H1 (cell line): ENCODE measurements at regions not wholly inside any gene's neighbourhood (a gene's known extent, or its start where the extent isn't known, plus 50 kb on each side); places are given as distances from the start of the nearest gene placed in this dataset.

ENCODE experiments used
- CTCF ChIA-PET: fragments of 300-600 bp; sonication (Branson Sonifier 250); formaldehyde crosslinking; loops from one replicate; lab custom pipeline; 2021; ENCODE audit not compliant: partially characterized antibody; lab: Charles Lee
- POLR2A ChIA-PET: fragments of 300-600 bp; sonication (Branson Sonifier 250); formaldehyde crosslinking; loops from one replicate; lab custom pipeline; 2021; ENCODE audit warnings: inconsistent platforms; ENCODE audit not compliant: partially characterized antibody; lab: Charles Lee
- DNase-seq, 2 experiments: peaks; one replicate each; pipeline versions ENCODE4 v3.0.0 to v3.0.0-alpha.2; 2010 to 2022; ENCODE audit warnings: low spot score in 2 of 2, low read depth in 1 of 2, mixed read lengths in 1 of 2
- FAIRE-seq: peaks from 2 replicates; lab custom pipeline; 2011; peaks lifted over from hg19 to GRCh38; lab: Jason Lieb, UNC
- H2AFZ ChIP-seq: 2 replicates; pipeline ENCODE4 v1.8.1; 2012; ENCODE audit warnings: low read length, inconsistent platforms
- H2AK5ac ChIP-seq: 2 replicates; pipeline ENCODE4 v1.6.1; 2013; ENCODE audit warnings: low read depth, low read length
- H2BK120ac ChIP-seq: replicated peaks from 2 replicates; pipeline ENCODE3; 2013; ENCODE audit warnings: low read depth, low read length, inconsistent platforms
- H2BK12ac ChIP-seq: 2 replicates; pipeline ENCODE4 v1.6.1; 2013; ENCODE audit warnings: low read depth, low read length
- H2BK15ac ChIP-seq: 2 replicates; pipeline ENCODE4 v1.6.1; 2013; ENCODE audit warnings: low read length
- H2BK20ac ChIP-seq: 2 replicates; pipeline ENCODE4 v1.6.1; 2013; ENCODE audit warnings: low read length
- H2BK5ac ChIP-seq: 2 replicates; pipeline ENCODE4 v1.6.1; 2013; ENCODE audit warnings: low read depth, low read length
- H3K14ac ChIP-seq: 2 replicates; pipeline ENCODE4 v1.6.1; 2013; ENCODE audit warnings: inconsistent platforms; ENCODE audit not compliant: insufficient read length
- H3K18ac ChIP-seq: 2 replicates; pipeline ENCODE4 v1.6.1; 2013; ENCODE audit warnings: low read length; ENCODE audit errors: extremely low read depth
- H3K23ac ChIP-seq: 2 replicates; pipeline ENCODE4 v1.6.1; 2013; ENCODE audit warnings: inconsistent platforms; ENCODE audit not compliant: insufficient read length
- H3K23me2 ChIP-seq: 2 replicates; pipeline ENCODE4 v1.6.1; 2013; ENCODE audit warnings: low read depth, low read length
- H3K27ac ChIP-seq: 2 replicates; pipeline ENCODE4 v1.6.1; 2011; ENCODE audit warnings: low read depth, low read length, inconsistent platforms
- H3K27me3 ChIP-seq, 4 experiments: replicated peaks in 1 of 4; 1 replicate in 1 of 4; 2 replicates in 3 of 4; pipeline versions ENCODE4 v1.6.1 to v1.8.1; 2011 to 2013; ENCODE audit warnings: low read length in 3 of 4, mild to moderate bottlenecking in 3 of 4, inconsistent platforms in 2 of 4, mixed read lengths in 2 of 4, moderate library complexity in 1 of 4; ENCODE audit not compliant: control insufficient read depth in 3 of 4, insufficient read depth in 3 of 4; ENCODE audit errors: extremely low read depth in 1 of 4
- H3K36me3 ChIP-seq, 4 experiments: 2 replicates each; pipeline versions ENCODE4 v1.6.1 to v1.8.1; 2011 to 2013; ENCODE audit warnings: mild to moderate bottlenecking in 4 of 4, low read length in 3 of 4, moderate library complexity in 2 of 4, control low read depth in 1 of 4, inconsistent platforms in 1 of 4; ENCODE audit not compliant: insufficient read depth in 4 of 4, control insufficient read depth in 2 of 4
- H3K4ac ChIP-seq: replicated peaks from 2 replicates; pipeline ENCODE3; 2013; ENCODE audit warnings: low read length, low read depth, mixed read lengths, inconsistent platforms; ENCODE audit not compliant: insufficient read length
- H3K4me1 ChIP-seq, 4 experiments: replicated peaks in 1 of 4; 1 replicate in 1 of 4; 2 replicates in 3 of 4; pipeline versions ENCODE4 v1.6.1 to v1.8.1; 2011 to 2013; ENCODE audit warnings: low read length in 3 of 4, inconsistent platforms in 2 of 4, mixed read lengths in 1 of 4; ENCODE audit not compliant: insufficient read depth in 4 of 4, control insufficient read depth in 3 of 4
- H3K4me2 ChIP-seq, 2 experiments: 2 replicates each; pipeline versions ENCODE4 v1.6.1 to v1.8.1; 2011 to 2013; ENCODE audit warnings: low read depth in 2 of 2, low read length in 2 of 2, control low read depth in 1 of 2, inconsistent platforms in 1 of 2, mild to moderate bottlenecking in 1 of 2; ENCODE audit not compliant: insufficient read depth in 1 of 2
- H3K4me3 ChIP-seq, 4 experiments: fragments of 200-600, 300-600 bp in 1 of 4; sonication (generic), shearing (Covaris generic), sonication (Bioruptor Twin) in 1 of 4; 2 replicates each; pipeline versions ENCODE4 v1.5.1 to v1.8.1; 2011 to 2016; ENCODE audit warnings: low read length in 4 of 4, low read depth in 3 of 4, control low read depth in 2 of 4, inconsistent platforms in 2 of 4, mild to moderate bottlenecking in 2 of 4, mixed read lengths in 1 of 4, moderate library complexity in 1 of 4; ENCODE audit not compliant: insufficient read depth in 2 of 4; ENCODE audit errors: extremely low read depth in 1 of 4
- H3K56ac ChIP-seq: replicated peaks from 2 replicates; pipeline ENCODE3; 2013; ENCODE audit warnings: low read depth, mild to moderate bottlenecking, mixed read lengths, low read length, inconsistent platforms; ENCODE audit not compliant: insufficient read length
- H3K79me1 ChIP-seq: 2 replicates; pipeline ENCODE4 v1.6.1; 2013; ENCODE audit warnings: low read depth, low read length, control low read depth
- H3K79me2 ChIP-seq, 2 experiments: 2 replicates each; pipeline versions ENCODE4 v1.6.1 to v1.8.1; 2012 to 2013; ENCODE audit warnings: low read length in 2 of 2, mild to moderate bottlenecking in 2 of 2, inconsistent platforms in 1 of 2; ENCODE audit not compliant: insufficient read depth in 2 of 2, control insufficient read depth in 1 of 2
- H3K9ac ChIP-seq, 4 experiments: replicated peaks in 1 of 4; 1 replicate in 1 of 4; 2 replicates in 3 of 4; pipeline versions ENCODE4 v1.6.1 to v1.8.1; 2011 to 2013; ENCODE audit warnings: low read depth in 3 of 4, low read length in 3 of 4, control low read depth in 2 of 4, mild to moderate bottlenecking in 2 of 4, moderate library complexity in 2 of 4, inconsistent platforms in 1 of 4; ENCODE audit errors: extremely low read depth in 1 of 4
- H3K9me3 ChIP-seq, 2 experiments: 2 replicates each; pipeline versions ENCODE4 v1.6.1 to v1.8.1; 2012 to 2013; ENCODE audit warnings: mild to moderate bottlenecking in 2 of 2, moderate library complexity in 2 of 2, control low read depth in 1 of 2, inconsistent platforms in 1 of 2, low read depth in 1 of 2, low read length in 1 of 2, mixed read lengths in 1 of 2; ENCODE audit not compliant: insufficient read depth in 2 of 2
- H4K20me1 ChIP-seq, 2 experiments: replicated peaks in 1 of 2; 2 replicates each; pipeline versions ENCODE3 to v1.8.1; 2011 to 2013; ENCODE audit warnings: inconsistent platforms in 2 of 2, low read length in 2 of 2, mild to moderate bottlenecking in 1 of 2; ENCODE audit not compliant: insufficient read depth in 2 of 2, control insufficient read depth in 1 of 2
- H4K5ac ChIP-seq: 2 replicates; pipeline ENCODE4 v1.6.1; 2013; ENCODE audit warnings: low read length, low read depth, mixed read lengths, inconsistent platforms; ENCODE audit not compliant: insufficient read length
- H4K8ac ChIP-seq: 2 replicates; pipeline ENCODE4 v1.8.0; 2013; ENCODE audit warnings: mild to moderate bottlenecking, moderate library complexity, low read length, inconsistent platforms; ENCODE audit not compliant: insufficient read depth; ENCODE audit errors: extremely low read depth
- H4K91ac ChIP-seq: replicated peaks from 2 replicates; pipeline ENCODE3; 2013; ENCODE audit warnings: low read length, mixed read lengths, inconsistent platforms; ENCODE audit not compliant: insufficient read length
- EGR1 ChIP-seq: IDR thresholded peaks from 2 replicates; pipeline ENCODE4 v1.6.1; 2011; ENCODE audit warnings: low read depth, low read length, borderline replicate concordance
- EZH2 ChIP-seq: fragments of 200-600 bp; sonication (generic); IDR thresholded peaks from 2 replicates; pipeline ENCODE4 v1.7.1; 2012; ENCODE audit warnings: low read depth, mild to moderate bottlenecking, moderate library complexity, low read length, inconsistent platforms; ENCODE audit not compliant: severe bottlenecking
- FOSL1 ChIP-seq: IDR thresholded peaks from 2 replicates; pipeline ENCODE4 v1.6.1; 2011; ENCODE audit warnings: mild to moderate bottlenecking, low read depth, low read length, moderate library complexity; ENCODE audit not compliant: insufficient read depth
- NRF1 ChIP-seq: IDR thresholded peaks from 2 replicates; pipeline ENCODE4 v1.6.1; 2011; ENCODE audit warnings: mild to moderate bottlenecking, low read depth, low read length, improper control_type of control experiment
- PHF8 ChIP-seq: fragments of 200-600 bp; sonication (generic); conservative IDR thresholded peaks from 2 replicates; pipeline ENCODE4 v1.7.1; 2012; ENCODE audit warnings: low read depth, mild to moderate bottlenecking, inconsistent platforms, low read length, moderate library complexity
- RFX5 ChIP-seq: IDR thresholded peaks from 2 replicates; pipeline ENCODE4 v1.6.1; 2011; ENCODE audit warnings: low read depth, low read length, improper control_type of control experiment, borderline replicate concordance
- RNF2 ChIP-seq: fragments of 200-900, 300-1000 bp; sonication (generic); IDR thresholded peaks from 2 replicates; pipeline ENCODE4 v1.7.1; 2016; ENCODE audit warnings: borderline replicate concordance, low read depth, mild to moderate bottlenecking, antibody characterized with exemption, low read length; ENCODE audit not compliant: poor library complexity, severe bottlenecking; ENCODE audit errors: missing control alignments
- SIRT6 ChIP-seq: IDR thresholded peaks from one replicate; pipeline ENCODE4 v1.7.1; 2012; ENCODE audit warnings: low read length, inconsistent platforms
- SP4 ChIP-seq: IDR thresholded peaks from 2 replicates; pipeline ENCODE4 v1.6.1; 2012; ENCODE audit warnings: low read length, inconsistent platforms
- SRF ChIP-seq: IDR thresholded peaks from 2 replicates; pipeline ENCODE4 v1.6.1; 2011; ENCODE audit warnings: mild to moderate bottlenecking, low read depth, low read length, moderate library complexity
- TAF7 ChIP-seq: optimal IDR thresholded peaks from 2 replicates; pipeline ENCODE3; 2011; ENCODE audit warnings: low read depth, mild to moderate bottlenecking, inconsistent platforms, low read length, moderate library complexity, borderline replicate concordance
- TCF12 ChIP-seq: IDR thresholded peaks from 2 replicates; pipeline ENCODE4 v1.6.1; 2011; ENCODE audit warnings: low read depth, mild to moderate bottlenecking, low read length
- WGBS, 2 experiments: shearing (Covaris generic) in 1 of 2; methylation state at CpG; one replicate each; pipeline versions ENCODE4 v1.1.6 to v1.1.7; 2013 to 2015; ENCODE audit warnings: low lambda C conversion rate in 2 of 2, mixed read lengths in 2 of 2, inconsistent platforms in 1 of 2, low coverage in 1 of 2, missing lambda C conversion rate in 1 of 2; ENCODE audit not compliant: insufficient replicate concordance in 2 of 2, insufficient coverage in 1 of 2, insufficient read length in 1 of 2; ENCODE audit errors: extremely low coverage in 1 of 2, missing lambda C conversion rate in 1 of 2; 5-methylcytosine and 5-hydroxymethylcytosine counted together
- TF ChIP-seq, protein P1 (sequence below): IDR thresholded peaks from 2 replicates; pipeline ENCODE4 v1.6.1; 2012; ENCODE audit warnings: inconsistent platforms
- TF ChIP-seq, protein P2 (sequence below): IDR thresholded peaks from 2 replicates; pipeline ENCODE4 v1.6.1; 2011; ENCODE audit warnings: low read depth, mild to moderate bottlenecking, low read length; ENCODE audit not compliant: insufficient read depth

- WGBS, 2 experiments, result 71% methylated on average over 1 of the region's 2 CpGs; no CpG with 5 or more reads in 1 of the 2 experiments
- FAIRE-seq, result no peak
- no peak overlapping the region for H2BK15ac ChIP-seq
- TF ChIP-seq TCF12, result no peak
- TF ChIP-seq EGR1, result no peak
- TF ChIP-seq FOSL1, result no peak
- TF ChIP-seq PHF8, result no peak
- no peak for TF ChIP-seq RNF2
- no peak for TF ChIP-seq SP4
- TF ChIP-seq EZH2, result no peak
- TF ChIP-seq NRF1, result no peak
- TF ChIP-seq, protein P1, sequence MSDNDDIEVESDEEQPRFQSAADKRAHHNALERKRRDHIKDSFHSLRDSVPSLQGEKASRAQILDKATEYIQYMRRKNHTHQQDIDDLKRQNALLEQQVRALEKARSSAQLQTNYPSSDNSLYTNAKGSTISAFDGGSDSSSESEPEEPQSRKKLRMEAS, result no peak
- TF ChIP-seq, protein P2, sequence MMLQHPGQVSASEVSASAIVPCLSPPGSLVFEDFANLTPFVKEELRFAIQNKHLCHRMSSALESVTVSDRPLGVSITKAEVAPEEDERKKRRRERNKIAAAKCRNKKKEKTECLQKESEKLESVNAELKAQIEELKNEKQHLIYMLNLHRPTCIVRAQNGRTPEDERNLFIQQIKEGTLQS, result no peak
- TF ChIP-seq RFX5, result no peak
- no peak for TF ChIP-seq TAF7
- no peak for TF ChIP-seq SIRT6
- no peak for TF ChIP-seq SRF
Observed at GRCh38 chrX:110514509-110514908, 155.9 kb downstream of the RTL9 start.

More at GRCh38 chrX:110514509-110514908, 155.9 kb downstream of the RTL9 start:
- no peak overlapping the region for H3K14ac ChIP-seq
- no peaks in the 10 kb centered on the region for H3K79me2 ChIP-seq
- no peaks in the 10 kb centered on the region for H3K23me2 ChIP-seq
- H3K9ac ChIP-seq, result no peak overlapping the region
- no peak overlapping the region for H2BK20ac ChIP-seq
- H3K4me1 ChIP-seq, result peaks cover 0 to 3% (median 0%) of the 10 kb centered on the region in 4 experiments; a peak in 2 of 7 replicates
- H2AK5ac ChIP-seq, result no peak overlapping the region
- no peaks in the 10 kb centered on the region for H3K36me3 ChIP-seq
- H3K23ac ChIP-seq, result no peak overlapping the region
- ChIA-PET CTCF (no interaction called here), POLR2A (no interaction called here)
- H4K5ac ChIP-seq, result no peak overlapping the region
- H3K56ac ChIP-seq, result no peak overlapping the region
- H2BK5ac ChIP-seq, result no peak overlapping the region
- DNase-seq, result no peak
- H2BK120ac ChIP-seq, result no peak overlapping the region
- no peak overlapping the region for H4K91ac ChIP-seq
- no peaks in the 10 kb centered on the region for H3K9me3 ChIP-seq
- H2BK12ac ChIP-seq, result no peak overlapping the region
- no peaks in the 10 kb centered on the region for H3K27me3 ChIP-seq
- no peak overlapping the region for H4K8ac ChIP-seq
- H3K4me3 ChIP-seq, result no peak overlapping the region
- H3K27ac ChIP-seq, result no peak overlapping the region
- H3K18ac ChIP-seq, result no peak overlapping the region
- H3K79me1 ChIP-seq, result no peaks in the 10 kb centered on the region
- no peaks in the 10 kb centered on the region for H4K20me1 ChIP-seq
- H3K4me2 ChIP-seq, result no peak overlapping the region
- no peak overlapping the region for H2AFZ ChIP-seq
- H3K4ac ChIP-seq, result no peak overlapping the region
